PC-9 (cell line): ENCODE measurements at regions not wholly inside any gene's neighbourhood (a gene's known extent, or its start where the extent isn't known, plus 50 kb on each side); places are given as distances from the start of the nearest gene placed in this dataset.

Experiments
- EZH2 ChIP-seq: fragments of 200-600 bp; sonication (generic); IDR thresholded peaks from 2 replicates; pipeline ENCODE4 v1.8.0; 2017; ENCODE audit warnings: antibody characterized with exemption, low read depth
- TF ChIP-seq, protein P1 (sequence below): fragments of 200-600 bp; sonication (generic); conservative IDR thresholded peaks from 2 replicates; pipeline ENCODE4 v1.6.1; 2017; ENCODE audit warnings: mixed run types, antibody characterized with exemption, mild to moderate bottlenecking, moderate library complexity

DNA sequence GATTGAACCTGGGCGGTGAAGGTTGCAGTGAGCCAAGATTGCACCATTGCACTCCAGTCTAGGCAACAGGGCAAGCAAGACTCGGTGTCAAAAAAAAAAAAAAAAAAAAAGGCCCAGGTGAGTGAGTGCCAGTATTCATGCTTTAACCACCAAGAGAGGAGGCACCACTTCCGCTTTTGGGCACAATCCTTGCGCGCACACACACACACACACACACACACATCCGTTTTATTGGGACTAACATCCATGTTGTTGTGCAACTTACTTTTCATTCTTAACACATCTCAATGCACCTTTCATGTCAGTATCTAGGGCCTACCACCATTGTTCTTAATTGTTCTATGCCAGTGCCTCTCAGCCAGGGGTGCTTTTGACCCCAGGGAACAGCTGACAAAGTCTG lies 263.0 kb downstream of the CDC5L start:
- TF ChIP-seq, protein P1, sequence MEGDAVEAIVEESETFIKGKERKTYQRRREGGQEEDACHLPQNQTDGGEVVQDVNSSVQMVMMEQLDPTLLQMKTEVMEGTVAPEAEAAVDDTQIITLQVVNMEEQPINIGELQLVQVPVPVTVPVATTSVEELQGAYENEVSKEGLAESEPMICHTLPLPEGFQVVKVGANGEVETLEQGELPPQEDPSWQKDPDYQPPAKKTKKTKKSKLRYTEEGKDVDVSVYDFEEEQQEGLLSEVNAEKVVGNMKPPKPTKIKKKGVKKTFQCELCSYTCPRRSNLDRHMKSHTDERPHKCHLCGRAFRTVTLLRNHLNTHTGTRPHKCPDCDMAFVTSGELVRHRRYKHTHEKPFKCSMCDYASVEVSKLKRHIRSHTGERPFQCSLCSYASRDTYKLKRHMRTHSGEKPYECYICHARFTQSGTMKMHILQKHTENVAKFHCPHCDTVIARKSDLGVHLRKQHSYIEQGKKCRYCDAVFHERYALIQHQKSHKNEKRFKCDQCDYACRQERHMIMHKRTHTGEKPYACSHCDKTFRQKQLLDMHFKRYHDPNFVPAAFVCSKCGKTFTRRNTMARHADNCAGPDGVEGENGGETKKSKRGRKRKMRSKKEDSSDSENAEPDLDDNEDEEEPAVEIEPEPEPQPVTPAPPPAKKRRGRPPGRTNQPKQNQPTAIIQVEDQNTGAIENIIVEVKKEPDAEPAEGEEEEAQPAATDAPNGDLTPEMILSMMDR, result no peak
- no peak for TF ChIP-seq EZH2
